GM12892 (cell line): ENCODE measurements at regions not wholly inside any gene's neighbourhood (a gene's known extent, or its start where the extent isn't known, plus 50 kb on each side); places are given as distances from the start of the nearest gene placed in this dataset.
"Not testable (repeated sequence)": the region's sequence is repeated elsewhere in the genome, so short reads cannot be mapped to it uniquely, and the experiment has no call there.

Experiments used
- DNase-seq: peaks from one replicate; pipeline ENCODE4 v3.0.0; 2011; ENCODE audit not compliant: insufficient read length
- FAIRE-seq: peaks from 2 replicates; lab custom pipeline; 2011; peaks lifted over from hg19 to GRCh38; lab: Jason Lieb, UNC
- POLR2A ChIP-seq: IDR thresholded peaks from 2 replicates; pipeline ENCODE4 v1.6.1; 2011; ENCODE audit warnings: low read depth, low read length, control low read depth
- POLR2AphosphoS5 ChIP-seq: IDR thresholded peaks from 2 replicates; pipeline ENCODE4 v1.6.1; 2011; ENCODE audit warnings: low read depth, low read length, control low read depth
- TAF1 ChIP-seq: IDR thresholded peaks from 2 replicates; pipeline ENCODE4 v1.6.1; 2011; ENCODE audit warnings: low read depth, mild to moderate bottlenecking, control low read depth, low read length, borderline replicate concordance

GRCh38 chr11:112693781-112694180 lies 267.4 kb upstream of the NCAM1 start:
- DNase-seq (no peak), FAIRE-seq (no peak)
- TF ChIP-seq POLR2AphosphoS5: no peak
- TF ChIP-seq POLR2A: no peak
- TF ChIP-seq TAF1: no peak

GRCh38 chr11:112694245-112694644 lies 267.0 kb upstream of the NCAM1 start:
- FAIRE-seq (no peak), DNase-seq (no peak)
- TF ChIP-seq POLR2A (no peak), TAF1 (no peak), POLR2AphosphoS5 (no peak)

- FAIRE-seq: no peak
- DNase-seq: no peak
- TF ChIP-seq POLR2AphosphoS5: no peak
- no peak for TF ChIP-seq TAF1
- no peak for TF ChIP-seq POLR2A
Measured at GRCh38 chr11:112694813-112695212, 266.4 kb upstream of the NCAM1 start.

GRCh38 chr11:112697391-112698178 lies 263.6 kb upstream of the NCAM1 start:
- FAIRE-seq: no peak
- no peak for DNase-seq
- no peak for TF ChIP-seq POLR2AphosphoS5
- no peak for TF ChIP-seq TAF1
- no peak for TF ChIP-seq POLR2A

- TF ChIP-seq POLR2AphosphoS5 (no peak), TAF1 (no peak), POLR2A (no peak)
- DNase-seq: no peak
- no peak for FAIRE-seq
Measured at GRCh38 chr11:112705148-112705547, 256.1 kb upstream of the NCAM1 start.

- TF ChIP-seq POLR2A (no peak), POLR2AphosphoS5 (no peak), TAF1 (no peak)
- FAIRE-seq: no peak
- DNase-seq: no peak
Measured at GRCh38 chr11:112706863-112707262, 254.4 kb upstream of the NCAM1 start.

- FAIRE-seq, DNase-seq: not testable (repeated sequence)
Measured at GRCh38 chr11:112714340-112714739, 246.9 kb upstream of the NCAM1 start.

- FAIRE-seq (no peak), DNase-seq (no peak)
- no peak for TF ChIP-seq TAF1
- no peak for TF ChIP-seq POLR2AphosphoS5
- TF ChIP-seq POLR2A: no peak
Measured at GRCh38 chr11:112715056-112715455, 246.2 kb upstream of the NCAM1 start.

- no peak for TF ChIP-seq POLR2AphosphoS5
- TF ChIP-seq TAF1: no peak
- TF ChIP-seq POLR2A: no peak
- FAIRE-seq: no peak
- DNase-seq: no peak
Measured at GRCh38 chr11:112718483-112718882, 242.7 kb upstream of the NCAM1 start.

GRCh38 chr11:112719736-112720525 lies 241.3 kb upstream of the NCAM1 start:
- DNase-seq (no peak), FAIRE-seq (no peak)
- TF ChIP-seq TAF1 (no peak), POLR2A (no peak), POLR2AphosphoS5 (no peak)

GRCh38 chr11:112722148-112722547 lies 239.1 kb upstream of the NCAM1 start:
- no peak for DNase-seq
- TF ChIP-seq POLR2A (no peak), POLR2AphosphoS5 (no peak), TAF1 (no peak)
- no peak for FAIRE-seq

GRCh38 chr11:112722876-112723275 lies 238.3 kb upstream of the NCAM1 start:
- TF ChIP-seq POLR2A (no peak), POLR2AphosphoS5 (no peak), TAF1 (no peak)
- no peak for DNase-seq
- no peak for FAIRE-seq
